ENCODE measurements at regions not wholly inside any gene's neighbourhood (a gene's known extent, or its start where the extent isn't known, plus 50 kb on each side); places are given as distances from the start of the nearest gene placed in this dataset.

DNA sequence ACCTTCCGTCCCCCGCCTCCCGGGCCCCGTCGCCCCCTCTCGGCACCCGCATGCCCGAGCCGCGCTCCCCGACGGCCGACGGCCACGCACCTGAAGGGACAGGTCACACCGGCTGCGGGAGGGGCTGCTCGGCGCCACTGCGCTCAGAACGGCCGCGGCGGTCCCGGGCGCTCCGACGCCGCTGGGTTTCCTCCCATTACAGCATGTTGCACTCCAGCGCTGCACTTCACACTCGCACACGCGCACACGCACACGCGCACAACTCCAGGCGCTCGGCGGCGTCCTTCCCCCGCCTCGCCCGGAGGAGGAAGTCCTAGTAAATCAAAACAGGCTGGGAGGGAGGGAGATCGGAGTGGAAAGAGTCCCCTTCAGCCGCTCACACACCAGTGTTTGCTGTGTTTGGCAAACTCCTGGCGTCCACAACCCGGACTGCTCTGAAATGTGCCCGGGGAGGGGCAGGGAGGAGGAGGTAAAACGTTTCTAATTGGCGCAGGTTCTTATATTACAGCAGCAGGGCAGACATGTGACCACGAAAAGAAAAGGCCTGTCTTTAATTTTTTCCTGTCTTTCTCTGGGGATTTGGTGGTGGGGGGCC lies 76.7 kb upstream of the VGLL4 start:
- peak; percentile 67 to 78 (median 75) for ATAC-seq
- 0 to 1% methylated on average over 48 to 51 of the region's 51 CpGs for WGBS, 2 donors
- DNase-seq = peak; percentile 63 to 65

DNA sequence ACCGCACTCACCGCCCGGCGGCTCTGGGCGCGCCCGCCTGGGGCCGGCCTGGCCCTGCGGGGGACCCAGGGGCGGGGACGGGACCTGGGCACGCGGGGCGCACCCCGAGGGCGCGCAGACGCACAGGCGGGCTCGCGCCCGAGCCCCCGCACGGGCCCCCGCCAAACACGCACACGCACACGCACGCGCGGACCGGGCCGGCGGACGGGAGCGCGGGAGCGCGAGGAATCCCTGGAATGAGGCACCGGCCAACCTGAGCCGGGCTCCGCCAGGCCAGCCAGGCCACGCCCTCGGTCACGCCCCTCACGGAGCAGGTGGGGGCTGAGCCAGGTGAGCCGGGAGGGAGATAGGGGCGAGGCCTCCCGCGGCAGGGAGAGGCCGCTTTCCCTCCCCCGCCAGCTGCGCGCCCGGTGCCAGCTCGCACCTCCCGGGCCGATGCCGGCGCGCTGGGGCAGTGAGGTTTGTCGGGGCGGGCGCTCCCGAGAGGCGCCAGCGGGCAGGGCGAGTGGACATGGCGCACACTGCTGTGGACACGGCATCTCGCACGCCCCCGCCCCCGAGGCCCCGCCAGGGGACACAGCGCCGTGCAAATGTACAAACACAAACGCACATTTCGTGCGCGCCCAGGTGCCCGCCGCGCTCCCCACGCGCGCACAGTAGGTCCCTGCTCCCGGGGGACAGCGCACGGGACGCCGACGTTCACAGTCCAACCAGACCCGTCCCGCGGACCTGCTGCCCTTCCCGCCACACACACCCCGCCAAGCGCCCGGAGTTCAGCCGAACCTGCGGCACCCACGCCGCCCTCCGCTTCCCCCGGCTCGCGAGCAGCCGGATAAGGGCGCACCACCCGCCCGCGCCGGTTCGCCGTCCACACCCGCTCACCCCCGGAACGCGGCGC lies 75.9 kb upstream of the VGLL4 start:
- Histone ChIP-seq H3K4me3 (peak overlapping the region; percentile 78 to 93 (median 88)), H3K27ac (peak overlapping the region; percentile 84 to 98 (median 93)), H3K9me3 (no peaks in the 10 kb centered on the region), H3K4me1 (peaks cover 0 to 32% (median 25%) of the 10 kb centered on the region in 9 donors), H3K36me3 (no peaks in the 10 kb centered on the region), H3K27me3 (peaks cover 0 to 13% (median 0%) of the 10 kb centered on the region in 7 donors)
- DNase-seq (peak; percentile 67 to 73), ATAC-seq (peak; percentile 60 to 87 (median 72))
- intact Hi-C loops (cut with DNase I) = loop anchor here in 3 of 10 donors (5.0 to 10.0 kb wide), 3 partner anchors 55 to 62 kb away; no protein-coding TSS in a partner anchor
- TF ChIP-seq, protein P1, sequence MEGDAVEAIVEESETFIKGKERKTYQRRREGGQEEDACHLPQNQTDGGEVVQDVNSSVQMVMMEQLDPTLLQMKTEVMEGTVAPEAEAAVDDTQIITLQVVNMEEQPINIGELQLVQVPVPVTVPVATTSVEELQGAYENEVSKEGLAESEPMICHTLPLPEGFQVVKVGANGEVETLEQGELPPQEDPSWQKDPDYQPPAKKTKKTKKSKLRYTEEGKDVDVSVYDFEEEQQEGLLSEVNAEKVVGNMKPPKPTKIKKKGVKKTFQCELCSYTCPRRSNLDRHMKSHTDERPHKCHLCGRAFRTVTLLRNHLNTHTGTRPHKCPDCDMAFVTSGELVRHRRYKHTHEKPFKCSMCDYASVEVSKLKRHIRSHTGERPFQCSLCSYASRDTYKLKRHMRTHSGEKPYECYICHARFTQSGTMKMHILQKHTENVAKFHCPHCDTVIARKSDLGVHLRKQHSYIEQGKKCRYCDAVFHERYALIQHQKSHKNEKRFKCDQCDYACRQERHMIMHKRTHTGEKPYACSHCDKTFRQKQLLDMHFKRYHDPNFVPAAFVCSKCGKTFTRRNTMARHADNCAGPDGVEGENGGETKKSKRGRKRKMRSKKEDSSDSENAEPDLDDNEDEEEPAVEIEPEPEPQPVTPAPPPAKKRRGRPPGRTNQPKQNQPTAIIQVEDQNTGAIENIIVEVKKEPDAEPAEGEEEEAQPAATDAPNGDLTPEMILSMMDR (IDR thresholded peaks at IDR 0.05) = no peak
- WGBS, 2 donors = 0 to 1% methylated on average over 68 to 120 of the region's 121 CpGs

More for the DNA sequence above, 76.7 kb upstream of the VGLL4 start:
- no peaks in the 10 kb centered on the region for H3K9me3 ChIP-seq
- intact Hi-C loops (cut with DNase I) = no loop called here
- H3K36me3 ChIP-seq = no peaks in the 10 kb centered on the region
- TF ChIP-seq, protein P1 (IDR thresholded peaks at IDR 0.05) = peak in 2 of 9 donors; percentile 15 to 19
- peaks cover 0 to 13% (median 0%) of the 10 kb centered on the region in 7 donors for H3K27me3 ChIP-seq
- peak overlapping the region; percentile 46 to 98 (median 93) for H3K27ac ChIP-seq
- H3K4me1 ChIP-seq = peaks cover 0 to 32% (median 25%) of the 10 kb centered on the region in 9 donors
- H3K4me3 ChIP-seq = peak overlapping the region; percentile 78 to 93 (median 88)

DNA sequence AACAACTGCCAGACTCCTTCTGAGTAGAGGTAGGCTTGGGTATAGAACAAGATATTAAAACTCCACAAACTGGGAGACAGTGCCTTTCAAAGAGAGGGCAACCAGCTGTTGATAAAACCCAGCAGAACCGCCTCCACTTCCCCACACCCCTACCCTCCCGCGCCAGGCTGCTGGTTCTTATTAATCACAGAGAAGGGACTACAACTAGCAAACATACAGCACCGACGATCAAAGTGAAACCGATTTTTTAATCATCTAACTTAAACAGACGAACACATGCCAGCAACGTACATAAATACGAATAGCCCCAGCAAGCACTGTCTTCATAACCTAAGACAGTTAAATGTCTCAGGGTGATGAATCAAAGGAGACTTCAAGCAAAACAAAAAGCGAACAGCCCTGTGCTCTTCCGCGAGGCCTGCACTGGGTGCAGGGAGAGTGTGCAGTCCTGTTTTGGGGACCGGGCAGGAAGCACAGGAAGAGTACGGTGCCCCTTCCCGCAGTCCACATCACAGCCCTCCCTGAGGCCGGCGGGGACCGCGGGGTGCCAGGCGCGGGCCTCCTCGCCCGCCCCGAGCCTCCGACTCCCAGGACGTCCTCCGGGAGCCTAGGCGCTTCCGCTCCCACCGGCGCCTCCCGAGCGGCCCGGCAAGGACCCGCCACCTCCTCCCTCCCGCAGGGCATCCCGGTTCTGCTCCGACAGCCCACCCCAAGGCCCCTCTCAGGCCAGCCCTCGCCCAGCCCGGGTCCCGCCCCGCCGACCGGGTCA lies 75.1 kb upstream of the VGLL4 start:
- H3K27me3 ChIP-seq = peaks cover 0 to 13% (median 0%) of the 10 kb centered on the region in 7 donors
- H3K4me1 ChIP-seq = peaks cover 0 to 32% (median 25%) of the 10 kb centered on the region in 9 donors
- no peaks in the 10 kb centered on the region for H3K9me3 ChIP-seq
- intact Hi-C loops (cut with DNase I) = loop anchor here in 3 of 10 donors (5.0 to 10.0 kb wide), 3 partner anchors 54 to 62 kb away; no protein-coding TSS in a partner anchor
- 0% methylated on average over 44 of the region's 44 CpGs for WGBS, 2 donors
- TF ChIP-seq, protein P1 (IDR thresholded peaks at IDR 0.05) = no peak
- no peaks in the 10 kb centered on the region for H3K36me3 ChIP-seq
- peak overlapping the region; percentile 84 to 98 (median 93) for H3K27ac ChIP-seq
- peak; percentile 48 to 53 for DNase-seq
- H3K4me3 ChIP-seq = peak overlapping the region; percentile 78 to 93 (median 88)
- ATAC-seq = peak; percentile 18 to 53 (median 46)

Measured in heart right ventricle (tissue), 16 donors.